Inflammatory macrophage treated with lipopolysaccharide for 4 hours (primary cell): ENCODE measurements at regions not wholly inside any gene's neighbourhood (a gene's known extent, or its start where the extent isn't known, plus 50 kb on each side); places are given as distances from the start of the nearest gene placed in this dataset.
"Not testable (repeated sequence)": the region's sequence is repeated elsewhere in the genome, so short reads cannot be mapped to it uniquely, and the experiment has no call there.

Source experiments
- DNase-seq: peaks from one replicate; pipeline ENCODE4 v3.0.0-alpha.2; 2020

DNA sequence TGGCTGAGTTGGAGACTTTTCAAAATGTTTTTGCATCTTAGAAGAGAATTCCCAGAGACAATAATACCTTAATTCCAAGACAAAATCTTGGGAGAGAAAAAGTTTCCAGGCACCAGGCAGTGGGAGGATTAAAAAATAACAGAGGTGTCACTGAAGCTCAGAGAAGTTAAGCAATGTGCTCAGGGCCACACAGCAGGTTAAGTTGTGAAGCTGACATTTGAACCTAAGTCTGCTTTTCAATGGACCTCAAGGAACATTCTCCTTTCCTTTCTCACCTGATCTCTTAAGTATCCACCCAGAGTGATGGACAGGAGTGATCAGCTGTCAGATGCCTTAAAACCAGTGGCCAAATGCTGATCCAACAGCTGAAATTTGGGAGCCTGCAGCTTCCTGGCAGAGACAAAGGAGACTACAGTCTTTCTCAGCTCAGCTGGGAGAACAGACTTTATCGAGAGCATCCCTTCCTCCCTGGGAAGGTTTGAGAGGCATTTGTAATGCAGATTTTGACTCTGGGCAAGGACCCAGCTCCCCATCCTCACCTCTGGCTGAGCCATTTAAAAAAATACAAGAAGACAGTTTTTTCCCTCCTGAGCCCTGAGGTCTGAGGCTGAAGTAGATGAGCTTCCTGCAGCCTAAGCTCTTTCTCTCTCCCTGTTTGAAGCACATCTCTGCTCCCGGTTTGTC, 174.9 kb upstream of the RPH3A start:
- DNase-seq: no peak

DNA sequence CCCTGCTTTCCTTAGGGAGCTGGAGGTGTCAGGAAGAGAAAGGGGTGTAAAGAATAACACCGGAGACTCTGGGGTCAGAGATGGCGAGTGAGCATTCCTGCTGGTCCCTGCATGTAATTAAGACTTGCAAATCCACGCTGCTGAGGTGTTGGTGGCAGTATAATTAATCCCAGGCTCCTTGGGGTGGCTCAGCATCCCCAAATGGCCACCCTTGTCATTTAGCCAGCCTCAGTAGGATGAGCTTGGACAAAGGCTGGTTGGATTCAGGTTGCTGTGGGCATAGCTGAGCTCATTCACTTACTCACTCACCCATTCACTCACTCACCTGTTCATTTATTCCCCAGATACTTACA, 174.4 kb upstream of the RPH3A start:
- DNase-seq: no peak

DNA sequence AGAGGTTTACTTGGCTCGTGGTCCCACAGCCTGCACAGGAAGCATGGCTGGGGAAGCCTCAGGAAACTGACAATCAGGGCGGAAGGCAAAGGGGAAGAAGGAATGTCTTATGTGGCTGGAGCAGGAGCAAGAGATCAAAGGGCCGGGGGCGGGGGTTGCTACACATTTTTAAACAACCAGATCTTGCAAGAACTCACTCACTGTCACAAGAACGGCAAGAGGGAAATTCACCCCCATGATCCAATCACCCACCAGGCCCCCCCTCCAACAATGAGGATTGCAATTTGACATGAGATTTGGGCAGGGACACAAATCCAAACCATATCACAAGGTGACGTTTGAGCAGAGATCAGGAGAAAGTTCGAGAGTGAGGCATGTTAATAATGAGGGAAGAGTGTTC, 163.7 kb upstream of the RPH3A start:
- peak; percentile 24 for DNase-seq

DNA sequence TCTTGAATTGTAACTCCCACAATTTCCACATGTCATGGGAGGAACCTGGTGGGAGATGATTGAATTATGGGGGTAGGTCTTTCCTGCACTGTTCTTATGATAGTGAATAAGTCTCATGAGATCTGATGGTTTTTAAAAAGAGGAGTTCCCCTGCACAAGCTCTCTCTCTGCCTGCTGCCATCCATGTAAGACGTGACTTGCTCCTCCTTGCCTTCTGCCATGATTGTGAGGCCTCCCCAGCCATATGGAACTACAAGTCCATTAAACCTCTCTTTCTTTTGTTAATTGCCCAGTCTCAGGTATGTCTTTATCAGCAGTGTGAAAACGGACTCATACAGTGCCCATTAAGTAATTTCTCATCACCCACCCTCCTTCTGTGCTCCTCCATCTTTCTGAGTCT, 159.6 kb upstream of the RPH3A start:
- DNase-seq: not testable (repeated sequence)

DNA sequence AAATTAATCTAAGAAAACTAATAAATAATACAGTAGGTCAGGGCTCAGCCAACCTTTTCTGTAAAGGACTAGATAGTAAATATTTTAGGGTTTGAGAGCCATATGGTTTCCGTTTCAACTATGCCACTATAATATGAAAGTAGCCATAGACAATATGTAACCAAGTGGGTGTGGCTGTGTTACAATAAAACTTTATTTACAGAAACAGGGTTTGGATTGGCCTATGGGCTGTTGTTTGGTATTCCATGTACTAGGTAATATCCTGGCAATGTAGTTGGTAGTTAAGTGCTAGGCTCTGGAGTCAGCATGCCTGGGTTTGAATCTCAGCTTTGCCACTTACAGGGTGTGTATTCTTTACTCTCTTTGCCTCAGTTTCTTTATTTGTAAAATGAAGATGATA, 156.5 kb upstream of the RPH3A start:
- no peak for DNase-seq

DNA sequence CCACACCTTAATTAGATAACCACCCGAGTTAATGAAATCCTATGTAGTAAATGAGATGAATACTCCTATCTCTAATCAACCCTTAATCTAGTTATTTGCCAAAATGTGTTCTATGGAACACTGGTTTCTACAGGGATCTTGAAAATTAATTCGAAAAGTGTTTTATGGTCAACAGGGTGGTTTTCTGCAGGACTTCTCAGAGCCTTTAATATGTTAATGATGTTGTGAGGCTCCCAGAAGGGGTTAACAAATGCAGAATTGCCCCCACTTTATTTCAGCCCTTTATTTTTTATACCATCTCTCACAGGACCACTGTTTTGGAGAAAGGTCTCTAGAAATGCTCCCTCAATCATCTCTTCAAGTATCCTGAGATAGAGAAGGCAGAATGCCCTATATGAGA, 153.1 kb upstream of the RPH3A start:
- DNase-seq: no peak

DNA sequence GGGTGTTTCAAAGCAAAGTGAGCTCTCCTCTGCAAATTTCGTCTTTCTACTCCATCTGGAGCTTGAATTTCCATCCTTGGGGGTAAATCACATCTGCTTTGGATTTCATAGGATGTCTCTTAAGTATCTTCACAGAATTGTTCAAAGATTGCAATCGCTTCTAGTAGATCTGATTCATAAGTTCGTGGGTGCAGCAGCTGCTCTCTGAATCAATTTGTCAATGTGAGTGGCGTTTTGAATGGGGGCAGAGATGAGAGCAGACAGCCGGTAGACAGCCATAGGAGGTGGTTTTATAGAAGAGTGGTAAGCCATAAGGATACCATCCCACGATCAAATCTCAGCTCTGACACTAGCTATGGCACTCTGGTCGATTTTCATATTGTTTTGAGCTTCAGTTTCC, 146.0 kb upstream of the RPH3A start:
- DNase-seq: no peak

DNA sequence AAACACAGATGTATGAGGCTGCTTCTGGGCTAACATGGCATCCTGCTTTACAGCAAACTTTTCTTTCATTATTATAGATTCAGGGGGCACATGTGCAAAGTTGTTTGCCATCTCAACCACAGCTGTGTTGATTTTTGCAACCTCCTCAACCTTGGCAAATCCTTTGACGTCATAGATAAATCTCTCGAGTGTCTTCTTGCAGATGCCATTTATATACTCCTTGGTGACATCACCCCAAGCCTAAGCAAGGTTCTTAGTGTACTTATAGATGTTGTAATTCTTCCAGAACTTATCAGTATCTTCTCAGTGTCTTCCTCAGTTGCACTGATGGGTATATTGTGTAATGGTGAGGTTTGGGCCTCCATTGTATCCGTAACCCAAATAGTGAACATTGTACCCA, 135.4 kb upstream of the RPH3A start:
- no peak for DNase-seq

DNA sequence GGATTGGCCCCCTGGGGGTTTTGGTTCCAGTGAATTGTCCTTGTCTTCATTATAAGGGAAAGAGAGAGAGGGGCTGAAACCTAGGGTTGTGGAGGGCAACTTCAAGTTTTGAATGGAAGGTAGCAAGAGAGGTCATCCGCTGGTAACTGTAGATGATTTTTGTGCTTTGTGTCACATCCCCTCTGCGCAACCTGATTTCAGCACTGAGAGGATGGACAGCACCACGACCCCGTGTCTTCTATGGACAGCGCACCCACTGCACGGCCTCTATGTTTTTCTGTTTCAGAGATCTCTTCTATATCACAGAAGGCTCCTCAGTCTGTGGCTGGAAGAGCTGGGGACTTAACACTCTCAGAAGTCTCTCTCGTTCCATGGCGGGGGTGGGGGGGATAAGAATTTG, 127.0 kb upstream of the RPH3A start:
- no peak for DNase-seq

DNA sequence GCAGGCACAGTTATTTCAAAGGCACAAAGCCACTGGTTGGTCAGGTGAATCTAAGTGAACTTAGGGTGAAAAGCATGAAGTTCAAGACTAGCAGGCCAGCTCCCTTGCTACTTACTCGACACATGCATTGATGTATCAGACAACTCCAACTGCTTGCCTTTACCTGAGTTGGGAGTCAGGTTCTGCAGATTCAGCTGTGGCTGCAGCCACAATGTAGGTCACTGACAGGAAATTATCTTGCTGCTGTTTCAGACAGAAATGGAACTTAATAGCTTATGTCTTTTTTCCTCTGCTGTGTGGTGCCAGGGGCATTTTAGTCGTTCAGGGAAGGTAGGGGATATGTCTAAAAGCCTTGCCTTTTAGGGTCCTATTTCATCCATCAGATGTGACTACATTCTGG, 125.6 kb upstream of the RPH3A start:
- DNase-seq: no peak

DNA sequence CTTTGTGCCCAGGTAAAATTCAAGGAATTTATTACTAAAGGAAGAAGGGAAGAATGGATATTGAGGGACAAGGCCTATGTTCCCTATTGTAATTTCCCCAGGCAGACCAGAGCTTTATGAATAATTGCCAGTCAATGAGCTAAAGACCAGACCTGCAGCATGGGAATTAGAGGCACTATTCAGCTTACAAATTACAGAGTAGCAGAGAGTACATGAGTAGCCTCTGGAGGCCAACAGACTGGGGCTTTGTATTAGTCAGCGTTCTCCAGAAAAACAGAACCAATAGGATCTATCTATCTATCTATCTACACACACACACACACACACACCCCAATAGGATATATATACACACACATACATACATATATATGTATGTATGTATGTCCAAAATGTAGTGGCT, 120.0 kb upstream of the RPH3A start:
- no peak for DNase-seq

DNA sequence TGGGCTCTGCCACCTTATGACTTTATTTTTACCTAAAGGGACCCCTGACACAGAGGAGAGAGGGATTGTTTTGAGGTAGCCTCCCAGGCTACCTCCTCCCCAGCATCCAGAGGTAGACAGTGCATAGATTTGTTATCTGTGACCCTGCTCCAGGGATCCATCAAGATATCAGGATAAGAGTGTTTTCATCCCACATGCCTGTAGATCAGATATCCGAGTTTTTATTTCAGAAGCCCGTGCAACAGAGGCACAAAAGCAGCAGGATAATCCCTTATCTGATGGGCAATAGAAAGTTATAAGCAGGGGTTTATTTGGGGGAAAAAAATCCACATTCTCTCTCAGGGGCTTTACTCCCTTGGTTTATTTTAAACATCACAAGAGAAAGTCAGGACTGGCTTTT, 117.0 kb upstream of the RPH3A start:
- no peak for DNase-seq

DNA sequence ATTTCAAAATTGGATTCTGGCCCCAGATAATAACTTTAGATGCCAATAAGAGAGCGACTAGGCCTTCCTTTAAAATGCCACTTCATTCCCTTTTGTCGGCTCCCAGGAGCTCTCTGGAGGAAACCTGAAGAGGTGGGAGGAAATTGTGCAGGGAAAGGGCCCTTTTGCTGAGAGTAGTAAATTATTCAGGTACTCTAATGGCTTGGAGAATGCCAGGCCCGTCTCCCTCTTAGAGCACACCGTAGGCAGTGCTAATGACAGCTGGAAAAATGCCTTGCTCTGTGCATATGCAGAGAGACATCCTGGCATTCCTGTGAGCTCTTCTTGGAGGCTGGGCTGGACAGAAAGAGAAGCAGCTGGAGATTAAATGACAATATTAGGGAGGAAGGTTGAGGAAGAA, 115.0 kb upstream of the RPH3A start:
- DNase-seq: no peak

DNA sequence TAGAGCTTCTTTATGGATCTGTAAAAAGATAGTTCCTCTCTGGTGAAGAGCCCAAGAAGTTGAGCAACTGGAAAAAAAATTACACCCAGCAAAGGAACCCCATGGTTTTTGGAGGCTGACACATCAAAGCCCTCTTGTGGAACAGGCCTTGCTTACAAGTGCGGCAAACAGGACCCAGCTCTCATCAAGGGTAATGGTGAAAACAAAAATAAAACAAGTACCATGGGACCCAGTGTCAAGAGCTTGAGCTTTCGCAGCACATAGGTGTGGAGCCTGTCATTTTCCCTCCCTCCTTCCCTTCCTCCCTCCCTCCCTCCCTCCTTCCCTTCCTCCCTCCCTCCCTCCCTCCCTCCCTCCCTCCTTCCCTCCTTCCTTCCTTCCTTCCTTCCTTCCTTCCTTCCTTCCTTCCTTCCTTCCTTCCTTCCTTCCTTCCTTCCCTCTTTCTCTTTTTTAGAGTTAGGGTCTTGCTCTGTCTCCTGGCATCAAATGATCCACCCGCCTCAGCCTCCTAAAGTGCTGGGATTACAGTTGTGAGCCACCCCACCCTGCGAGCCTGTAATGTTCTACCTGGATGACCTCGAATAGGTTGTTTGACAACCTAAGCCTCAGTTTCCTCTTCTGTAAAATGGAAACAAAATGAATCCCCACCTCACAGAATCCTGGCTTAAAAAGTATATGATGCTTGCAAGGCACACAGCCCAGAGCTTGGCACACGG, 114.3 kb upstream of the RPH3A start:
- no peak for DNase-seq

DNA sequence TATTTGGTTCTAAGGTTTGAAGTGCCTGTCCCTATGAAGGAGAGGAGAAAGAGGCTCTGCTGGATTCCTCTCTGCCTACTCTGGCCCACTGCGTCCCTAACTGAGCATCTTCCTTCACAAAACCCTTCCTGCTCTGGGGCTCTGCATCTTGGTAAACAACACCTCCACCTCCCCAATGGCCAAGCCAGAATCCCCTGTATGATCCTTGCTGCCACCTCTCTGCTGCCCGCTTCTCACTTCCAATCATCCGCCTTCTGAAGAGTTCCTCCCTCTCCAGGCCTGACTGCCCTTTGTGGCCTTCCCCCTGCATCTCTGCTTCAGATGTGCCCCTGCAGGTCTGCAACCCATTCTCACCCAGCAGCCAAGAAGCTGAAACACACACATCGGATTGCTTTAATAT, 110.6 kb upstream of the RPH3A start:
- no peak for DNase-seq

DNA sequence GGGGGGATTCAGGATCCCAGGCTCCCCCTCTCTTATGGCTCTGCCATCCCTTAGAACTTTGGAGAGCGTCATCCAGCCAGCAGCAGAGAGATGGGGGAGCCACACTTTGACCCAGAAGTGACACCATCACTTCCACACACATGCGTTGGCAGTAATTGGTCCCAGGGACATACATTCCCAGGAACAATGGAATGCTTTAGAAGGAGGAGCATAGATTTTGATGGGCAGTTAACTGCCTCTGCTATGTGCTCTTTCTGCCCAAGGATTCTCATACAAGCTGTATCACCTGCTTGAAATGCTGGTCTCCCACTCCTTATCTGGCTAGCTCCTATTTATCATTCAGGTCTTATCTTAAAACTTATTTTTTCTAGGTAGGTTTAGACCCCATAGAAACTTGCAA, 109.0 kb upstream of the RPH3A start:
- no peak for DNase-seq

DNA sequence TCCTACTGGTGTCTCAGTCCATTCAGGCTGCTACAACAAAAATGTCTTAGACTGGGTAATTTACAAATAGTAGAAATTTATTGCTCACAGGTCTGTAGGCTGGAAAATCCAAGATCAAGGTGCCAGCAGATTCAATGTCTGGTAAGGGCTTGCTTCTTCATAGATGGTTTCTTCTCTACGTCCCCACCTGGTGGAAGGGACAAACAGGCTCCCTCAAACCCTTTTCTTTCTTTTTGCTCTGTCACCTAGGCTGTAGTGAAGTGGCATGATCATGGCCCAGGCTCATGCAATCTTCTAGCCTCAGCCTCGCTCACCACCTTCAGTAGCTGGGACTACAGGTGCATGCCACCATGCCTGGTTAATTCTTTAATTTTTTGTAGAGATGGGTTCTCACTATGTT, 106.8 kb upstream of the RPH3A start:
- no peak for DNase-seq

DNA sequence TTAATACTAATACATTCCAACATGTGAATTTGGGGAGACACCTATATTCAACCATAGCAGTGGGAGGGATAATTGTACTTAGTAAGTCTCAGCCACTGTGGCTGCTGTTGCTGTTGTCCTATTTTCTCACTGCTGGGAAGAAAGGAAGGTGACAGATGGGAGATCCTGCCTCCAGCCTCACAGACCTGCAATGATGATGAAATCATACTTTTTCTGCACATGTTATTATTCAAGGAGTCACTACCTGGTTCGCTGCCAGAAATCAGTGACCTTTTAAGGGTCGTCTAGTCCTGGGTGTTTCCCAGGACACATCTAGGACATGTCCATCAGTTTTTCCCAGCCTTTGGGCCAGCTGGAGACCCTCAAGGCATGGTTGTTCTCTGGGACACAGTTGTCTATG, 106.2 kb upstream of the RPH3A start:
- no peak for DNase-seq

DNA sequence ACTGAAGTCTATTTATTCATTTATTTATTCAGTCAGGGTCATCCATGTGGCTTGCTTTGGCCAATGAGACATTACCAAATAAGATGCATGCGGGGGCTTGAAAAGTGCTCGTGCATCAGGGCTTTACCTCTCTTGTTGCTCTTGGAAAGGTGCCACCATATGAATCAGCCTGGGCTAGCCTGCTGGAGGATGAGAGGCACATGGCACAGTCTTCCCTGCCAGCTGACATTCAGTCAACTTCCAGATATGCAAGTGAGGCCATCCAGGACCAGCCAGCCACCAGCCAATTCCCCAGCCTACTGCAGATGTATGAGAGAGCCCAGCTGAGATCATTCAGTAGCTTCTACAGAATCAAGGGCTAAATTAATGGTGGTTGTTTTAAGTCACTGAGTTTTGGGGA, 105.2 kb upstream of the RPH3A start:
- DNase-seq: no peak

DNA sequence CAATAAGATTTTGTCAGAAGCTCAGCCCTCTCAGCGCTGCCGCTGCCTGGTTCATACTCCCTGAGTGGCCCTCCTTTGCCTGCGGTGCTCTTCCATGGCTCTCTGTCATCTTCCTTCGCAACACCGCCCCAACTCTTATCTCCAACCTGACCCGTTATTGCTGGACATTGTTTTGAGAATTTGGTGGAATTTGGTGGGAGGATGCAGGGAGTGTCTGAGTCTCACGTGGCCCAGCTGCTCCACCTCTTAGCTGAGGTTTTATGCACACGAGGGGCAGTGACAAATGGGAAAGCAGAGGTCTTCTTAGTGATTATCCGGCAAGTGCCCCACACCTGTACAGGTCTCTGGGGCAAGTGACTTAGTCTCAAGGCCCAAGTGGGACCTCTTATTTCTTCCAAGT, 97.5 kb upstream of the RPH3A start:
- DNase-seq: no peak

DNA sequence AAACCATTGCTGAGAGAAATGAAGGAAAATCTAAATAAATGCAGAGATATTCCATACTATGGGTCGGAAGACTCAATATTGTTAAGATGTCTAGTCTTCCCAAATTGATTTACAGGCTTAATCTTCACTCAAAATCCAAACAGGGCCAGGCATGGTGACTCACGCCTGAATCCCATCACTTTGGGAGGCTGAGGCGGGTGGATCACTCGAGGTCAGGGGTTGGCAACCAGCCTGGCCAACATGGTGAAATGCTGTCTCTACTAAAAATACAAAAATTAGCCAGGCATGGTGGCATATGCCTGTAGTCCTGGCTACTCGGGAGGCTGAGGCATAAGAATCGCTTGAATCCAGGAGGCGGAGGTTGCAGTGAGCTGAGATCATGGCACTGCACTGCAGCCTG, 94.1 kb upstream of the RPH3A start:
- DNase-seq: not testable (repeated sequence)

DNA sequence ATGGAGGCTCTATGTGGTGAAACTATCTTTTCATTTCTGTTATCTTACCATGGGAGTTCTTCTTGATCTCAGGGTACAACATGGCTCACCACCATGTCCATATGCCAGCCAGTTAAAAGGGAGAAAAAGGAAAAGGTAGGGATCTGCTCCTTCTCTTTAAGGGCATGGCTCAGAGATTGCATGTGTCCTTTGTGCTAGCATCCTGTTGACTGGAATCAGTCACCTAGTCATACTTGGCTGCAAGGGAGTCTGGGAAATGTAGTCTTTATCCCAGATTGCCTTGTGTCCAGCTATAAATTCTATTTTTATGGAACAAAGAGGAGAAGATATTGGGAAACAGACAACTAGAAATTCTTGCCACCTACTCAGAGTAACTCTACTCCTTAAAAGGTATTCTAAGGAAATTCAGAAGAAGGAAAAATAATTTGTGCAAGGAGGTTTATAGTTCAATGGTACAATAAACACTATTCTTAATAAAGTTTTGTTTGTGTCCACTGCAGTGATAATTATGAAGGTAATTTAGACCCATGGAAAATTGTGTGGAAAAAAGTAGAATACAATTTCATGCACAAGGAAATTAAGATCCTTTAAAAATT, 86.4 kb upstream of the RPH3A start:
- DNase-seq: no peak

DNA sequence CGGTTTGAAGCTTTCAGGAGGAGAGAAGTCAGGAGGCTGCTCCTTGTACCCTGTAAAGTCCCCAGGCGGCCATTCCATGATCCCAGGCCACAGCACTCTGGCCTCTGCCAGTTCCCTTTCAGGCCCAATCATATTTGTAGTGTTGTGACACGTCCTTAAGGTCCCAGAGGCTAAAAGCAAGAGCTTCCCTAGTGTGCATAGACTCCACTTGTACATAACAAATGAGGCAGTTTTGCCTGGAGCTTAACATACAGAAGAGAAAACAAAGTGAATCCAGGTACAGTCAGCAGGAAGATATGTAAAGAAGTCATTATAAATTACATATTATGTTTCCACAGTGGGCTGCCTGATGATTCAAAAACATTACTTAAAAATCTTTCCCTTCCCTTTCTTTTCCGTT, 81.1 kb upstream of the RPH3A start:
- DNase-seq: no peak

DNA sequence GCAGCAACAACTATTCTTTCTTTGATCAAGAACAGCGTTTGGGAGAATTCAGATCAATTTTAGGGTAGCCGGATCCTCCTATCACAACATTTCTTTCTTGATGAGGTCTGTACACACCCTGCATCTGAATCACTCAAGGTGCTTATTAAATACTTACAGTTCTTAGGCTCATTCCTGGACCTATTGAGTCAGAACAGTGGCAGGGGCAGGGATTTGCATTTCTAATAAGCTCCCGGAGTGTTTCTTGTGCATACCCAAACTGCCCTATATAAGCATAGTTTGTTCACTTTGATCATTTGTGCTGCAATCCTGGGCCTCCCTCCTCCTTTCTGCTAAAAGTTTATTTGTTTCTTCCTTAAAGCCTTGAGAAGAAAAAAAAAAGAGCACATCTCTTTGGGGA, 80.5 kb upstream of the RPH3A start:
- DNase-seq: no peak

DNA sequence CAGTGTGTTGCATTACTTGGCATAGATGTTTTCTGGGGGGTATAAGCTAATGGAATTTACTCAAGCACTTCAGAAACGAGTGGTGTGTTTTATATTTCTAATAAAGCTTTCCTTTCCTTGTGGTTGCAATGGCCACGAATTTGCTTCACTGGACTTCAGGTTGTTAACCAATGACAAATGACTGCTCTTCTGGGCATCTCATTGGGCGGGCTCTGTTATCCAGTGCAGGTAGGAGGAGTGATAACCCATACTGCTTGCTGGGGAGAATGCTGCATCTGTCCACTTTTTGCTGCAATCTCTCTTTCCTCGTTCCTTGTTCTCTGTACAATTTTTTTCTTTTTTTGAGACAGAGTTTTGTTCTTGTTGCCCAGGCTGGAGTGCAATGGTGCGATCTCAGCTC, 80.0 kb upstream of the RPH3A start:
- no peak for DNase-seq
